NCI-H2081 (cell line): ENCODE measurements at regions not wholly inside any gene's neighbourhood (a gene's known extent, or its start where the extent isn't known, plus 50 kb on each side); places are given as distances from the start of the nearest gene placed in this dataset.
A peak's percentile ranks its signal among the peaks of the same experiment; 100 is the strongest.

Source experiments
- DNase-seq, 2 experiments: peaks; one replicate each; lab custom pipeline; 2025; lab: John Stamatoyannopoulos, UW

- peak; percentile 63 to 84 for DNase-seq
Observed at GRCh38 chr12:100675432-100675831, 101.9 kb downstream of the GAS2L3 start.

- DNase-seq = no peak
Observed at GRCh38 chr12:100681074-100681473, 107.6 kb downstream of the GAS2L3 start.

GRCh38 chr12:100682178-100682577 is 108.7 kb downstream of the GAS2L3 start:
- DNase-seq = no peak

- DNase-seq = no peak
Observed at GRCh38 chr12:100687686-100688085, 106.9 kb upstream of the ANO4 start.

GRCh38 chr12:100688451-100688864 is 106.1 kb upstream of the ANO4 start:
- DNase-seq = no peak

GRCh38 chr12:100692502-100692901 is 102.1 kb upstream of the ANO4 start:
- no peak for DNase-seq

- DNase-seq = no peak
Observed at GRCh38 chr12:100698518-100698917, 96.1 kb upstream of the ANO4 start.

GRCh38 chr12:100699209-100699608 is 95.4 kb upstream of the ANO4 start:
- no peak for DNase-seq

GRCh38 chr12:100703337-100703736 is 91.2 kb upstream of the ANO4 start:
- no peak for DNase-seq

- no peak for DNase-seq
Observed at GRCh38 chr12:100703868-100704267, 90.7 kb upstream of the ANO4 start.

- peak; percentile 54 to 85 for DNase-seq
Observed at GRCh38 chr12:100706033-100706432, 88.5 kb upstream of the ANO4 start.

GRCh38 chr12:100708591-100708990 is 86.0 kb upstream of the ANO4 start:
- DNase-seq = no peak

- no peak for DNase-seq
Observed at GRCh38 chr12:100715976-100716944, 78.3 kb upstream of the ANO4 start.

- DNase-seq = peak; percentile 37 to 45
Observed at GRCh38 chr12:100716945-100717732, 77.4 kb upstream of the ANO4 start.

- no peak for DNase-seq
Observed at GRCh38 chr12:100717733-100718067, 76.9 kb upstream of the ANO4 start.

- no peak for DNase-seq
Observed at GRCh38 chr12:100718187-100718586, 76.4 kb upstream of the ANO4 start.

- DNase-seq = no peak
Observed at GRCh38 chr12:100720016-100720654, 74.4 kb upstream of the ANO4 start.

GRCh38 chr12:100721169-100721568 is 73.4 kb upstream of the ANO4 start:
- DNase-seq = no peak

GRCh38 chr12:100724071-100724470 is 70.5 kb upstream of the ANO4 start:
- DNase-seq = no peak

GRCh38 chr12:100733817-100734593 is 60.6 kb upstream of the ANO4 start:
- peak; percentile 54 to 55 for DNase-seq

- no peak for DNase-seq
Observed at GRCh38 chr12:100737168-100737567, 57.4 kb upstream of the ANO4 start.

GRCh38 chr12:100738086-100738485 is 56.5 kb upstream of the ANO4 start:
- no peak for DNase-seq
